ENCODE measurements at regions not wholly inside any gene's neighbourhood (a gene's known extent, or its start where the extent isn't known, plus 50 kb on each side); places are given as distances from the start of the nearest gene placed in this dataset.

- TF ChIP-seq CTBP2 (IDR thresholded peaks at IDR 0.05; ENCODE audit: borderline replicate concordance, insufficient read depth, insufficient read length, low read length) = no peak
- TF ChIP-seq RNF2 (IDR thresholded peaks at IDR 0.05; ENCODE audit: borderline replicate concordance, low read depth, low read length, missing control alignments, poor library complexity, severe bottlenecking) = no peak
- TF ChIP-seq ATF3 (IDR thresholded peaks at IDR 0.05; ENCODE audit: insufficient read depth, low read depth, low read length) = no peak
Observed at GRCh38 chr5:62199792-62200716, 106.0 kb upstream of the KIF2A start (continued).
